ENCODE measurements at regions not wholly inside any gene's neighbourhood (a gene's known extent, or its start where the extent isn't known, plus 50 kb on each side); places are given as distances from the start of the nearest gene placed in this dataset.

- ATAC-seq (ENCODE audit: low read depth) (no peak), DNase-seq (no peak)
- CTCF ChIA-PET, result no interaction called here
- intact Hi-C loops (cut with micrococcal nuclease), result no loop called here
- Mint-ChIP-seq H3K36me3 (ENCODE audit: low read depth) (no peaks in the 10 kb centered on the region), H3K27ac (no peak overlapping the region), H3K9me3 (peaks cover 4% of the 10 kb centered on the region), H3K4me1 (no peaks in the 10 kb centered on the region), H3K4me3 (no peak overlapping the region), H3K27me3 (no peaks in the 10 kb centered on the region)
- no peak for TF ChIP-seq CTCF (IDR thresholded peaks at IDR 0.05)
- POLR2A ChIA-PET, result no interaction called here
Measured at GRCh38 chr10:64023926-64024470, 502.8 kb downstream of the REEP3 start.

GRCh38 chr10:64033711-64034110 lies 512.5 kb downstream of the REEP3 start:
- POLR2A ChIA-PET, result no interaction called here
- no peak overlapping the region for H3K4me3 Mint-ChIP-seq
- no peak for ATAC-seq (ENCODE audit: low read depth)
- H3K27me3 Mint-ChIP-seq, result peaks cover 2% of the 10 kb centered on the region
- intact Hi-C loops (cut with micrococcal nuclease), result no loop called here
- TF ChIP-seq CTCF (IDR thresholded peaks at IDR 0.05), result no peak
- H3K36me3 Mint-ChIP-seq (ENCODE audit: low read depth), result no peaks in the 10 kb centered on the region
- no peak for DNase-seq
- no peak overlapping the region for H3K27ac Mint-ChIP-seq
- H3K9me3 Mint-ChIP-seq, result no peaks in the 10 kb centered on the region
- H3K4me1 Mint-ChIP-seq, result no peaks in the 10 kb centered on the region
- CTCF ChIA-PET, result no interaction called here

GRCh38 chr10:64036321-64036930 lies 515.2 kb downstream of the REEP3 start:
- ChIA-PET CTCF (no interaction called here), POLR2A (no interaction called here)
- no peak for TF ChIP-seq CTCF (IDR thresholded peaks at IDR 0.05)
- intact Hi-C loops (cut with micrococcal nuclease), result no loop called here
- H3K27ac Mint-ChIP-seq, result no peak overlapping the region
- H3K36me3 Mint-ChIP-seq (ENCODE audit: low read depth), result no peaks in the 10 kb centered on the region
- H3K9me3 Mint-ChIP-seq, result no peaks in the 10 kb centered on the region
- H3K4me3 Mint-ChIP-seq, result no peak overlapping the region
- H3K27me3 Mint-ChIP-seq, result peaks cover 2% of the 10 kb centered on the region
- H3K4me1 Mint-ChIP-seq, result peaks cover 8% of the 10 kb centered on the region
- no peak for DNase-seq
- no peak for ATAC-seq (ENCODE audit: low read depth)

GRCh38 chr10:64037071-64037661 lies 516.0 kb downstream of the REEP3 start:
- peaks cover 2% of the 10 kb centered on the region for H3K27me3 Mint-ChIP-seq
- H3K36me3 Mint-ChIP-seq (ENCODE audit: low read depth), result no peaks in the 10 kb centered on the region
- intact Hi-C loops (cut with micrococcal nuclease), result no loop called here
- no peak overlapping the region for H3K27ac Mint-ChIP-seq
- peaks cover 8% of the 10 kb centered on the region for H3K4me1 Mint-ChIP-seq
- ChIA-PET CTCF (no interaction called here), POLR2A (no interaction called here)
- no peaks in the 10 kb centered on the region for H3K9me3 Mint-ChIP-seq
- no peak overlapping the region for H3K4me3 Mint-ChIP-seq
- DNase-seq, result no peak
- no peak for ATAC-seq (ENCODE audit: low read depth)
- TF ChIP-seq CTCF (IDR thresholded peaks at IDR 0.05), result no peak

GRCh38 chr10:64038107-64038506 lies 516.9 kb downstream of the REEP3 start:
- no peaks in the 10 kb centered on the region for H3K36me3 Mint-ChIP-seq (ENCODE audit: low read depth)
- DNase-seq (no peak), ATAC-seq (ENCODE audit: low read depth) (no peak)
- CTCF ChIA-PET, result no interaction called here
- H3K27ac Mint-ChIP-seq, result no peak overlapping the region
- intact Hi-C loops (cut with micrococcal nuclease), result no loop called here
- no peak for TF ChIP-seq CTCF (IDR thresholded peaks at IDR 0.05)
- POLR2A ChIA-PET, result no interaction called here
- H3K9me3 Mint-ChIP-seq, result no peaks in the 10 kb centered on the region
- H3K4me3 Mint-ChIP-seq, result no peak overlapping the region
- H3K27me3 Mint-ChIP-seq, result peaks cover 2% of the 10 kb centered on the region
- H3K4me1 Mint-ChIP-seq, result peaks cover 8% of the 10 kb centered on the region
